Activated CD8-positive, alpha-beta memory T cell treated with anti-CD3 and anti-CD28 coated beads for 24 hours (primary cell): ENCODE measurements at regions not wholly inside any gene's neighbourhood (a gene's known extent, or its start where the extent isn't known, plus 50 kb on each side); places are given as distances from the start of the nearest gene placed in this dataset.
A peak's percentile ranks its signal among the peaks of the same experiment; 100 is the strongest.

Experiments
- DNase-seq: peaks from one replicate; pipeline ENCODE4 v3.0.0-alpha.2; 2020

DNA sequence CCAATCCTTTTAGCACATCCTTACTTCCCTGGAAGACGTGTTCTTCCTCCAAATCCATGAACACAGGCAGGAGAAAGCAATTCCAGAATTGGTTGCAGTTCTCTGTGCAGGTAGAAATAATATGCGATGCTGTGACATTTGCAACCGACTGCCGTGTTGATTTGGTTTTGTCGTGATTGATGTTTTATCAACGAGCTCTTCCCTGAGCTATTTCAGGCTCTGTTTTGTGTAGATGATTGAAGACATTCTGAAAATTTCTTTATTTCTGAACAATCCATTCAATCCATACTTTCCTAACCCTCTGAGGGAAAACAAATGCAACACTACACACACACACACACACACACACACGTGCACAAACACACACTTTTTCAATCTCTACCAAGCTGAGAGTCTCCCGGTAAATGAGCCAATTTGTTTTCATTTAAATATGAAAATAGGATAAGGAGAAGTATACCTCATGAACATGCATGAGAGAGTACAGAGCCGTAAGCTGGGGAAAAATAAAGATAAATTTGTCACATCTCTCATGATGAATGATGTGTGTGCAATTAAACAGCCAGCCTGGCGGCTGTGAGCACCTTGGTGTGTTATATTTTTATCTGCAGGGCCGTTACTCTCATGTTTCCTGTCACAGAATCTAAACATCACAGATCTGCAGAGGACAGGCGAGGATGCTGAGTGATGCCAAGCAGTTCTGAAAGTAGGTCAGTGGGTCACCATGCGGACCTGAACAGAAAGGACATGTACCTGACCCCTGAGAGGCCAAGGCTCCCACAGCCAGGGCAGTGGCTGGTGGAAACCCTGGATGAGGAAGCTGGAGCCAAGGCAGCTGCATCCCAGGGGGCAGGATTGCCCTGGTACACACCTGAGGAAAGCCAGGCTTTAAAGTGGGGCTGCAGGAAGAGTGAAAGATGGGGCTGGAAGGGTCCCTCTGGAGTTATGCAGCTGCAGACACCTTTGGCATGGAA, 64.8 kb downstream of the PDCL3 start:
- peak; percentile 49 for DNase-seq

DNA sequence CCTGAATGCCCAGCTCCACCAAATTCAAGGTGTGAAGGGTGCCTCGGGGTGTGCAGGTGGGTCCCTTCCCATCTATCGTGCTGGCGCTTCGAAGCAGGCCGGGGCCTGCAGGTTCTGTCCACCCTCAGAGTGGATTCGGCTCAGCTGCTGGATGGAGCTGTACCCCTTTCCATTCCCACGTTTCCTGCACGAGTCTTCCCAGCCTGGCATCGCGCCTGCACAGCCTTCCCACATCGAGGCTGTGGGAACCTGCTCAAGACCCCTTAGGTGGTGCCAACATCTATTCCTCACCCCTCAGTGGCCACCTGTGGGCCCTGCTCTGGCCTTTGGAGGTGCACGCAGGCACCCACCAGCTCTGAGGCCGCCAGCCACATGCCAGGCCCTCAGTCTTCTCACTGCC, 65.7 kb downstream of the PDCL3 start:
- no peak for DNase-seq

DNA sequence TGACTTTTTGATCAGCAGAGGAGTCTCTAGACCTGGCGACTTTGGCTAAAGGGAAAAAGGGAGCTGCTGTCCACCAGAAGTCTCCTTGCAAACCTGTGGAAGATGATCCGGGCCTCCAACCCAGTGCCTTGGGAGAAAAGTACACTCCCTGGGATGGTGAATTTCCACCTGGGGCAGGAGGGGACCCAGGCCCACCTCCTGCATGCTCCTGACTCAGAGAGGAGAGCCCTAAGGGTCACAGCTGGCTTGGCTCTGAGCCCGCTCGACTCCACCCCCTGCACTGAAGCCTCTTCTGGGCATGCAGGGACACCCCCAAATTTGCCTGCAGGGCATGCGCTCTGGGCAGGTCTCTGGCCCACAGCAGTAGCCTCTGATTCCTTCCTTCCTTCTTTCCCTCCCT, 66.5 kb downstream of the PDCL3 start:
- peak; percentile 33 for DNase-seq

DNA sequence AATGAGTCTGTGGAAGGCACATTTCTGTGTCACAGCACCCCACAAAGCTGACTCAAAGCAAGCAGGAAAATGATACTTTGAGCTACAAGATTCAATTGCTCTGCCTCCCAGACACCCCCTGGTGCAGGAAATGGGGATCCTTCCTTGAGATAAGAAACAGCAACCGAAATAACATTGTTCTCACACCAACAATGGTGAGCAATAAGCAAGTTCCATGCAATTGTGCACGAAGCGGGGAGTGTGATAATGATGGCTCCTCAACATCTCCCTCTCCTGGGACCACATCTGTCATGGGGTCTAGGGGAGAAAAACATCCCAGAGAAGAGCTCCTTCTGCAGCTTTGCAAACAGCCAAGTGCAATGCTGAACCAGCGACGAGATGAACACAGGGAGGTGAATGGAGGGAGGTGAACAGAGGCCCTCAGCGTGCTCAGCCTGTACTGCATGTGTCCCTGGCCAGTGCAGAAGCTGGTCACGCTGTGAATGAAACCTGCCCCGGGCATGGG, 67.7 kb downstream of the PDCL3 start:
- DNase-seq = peak; percentile 57

DNA sequence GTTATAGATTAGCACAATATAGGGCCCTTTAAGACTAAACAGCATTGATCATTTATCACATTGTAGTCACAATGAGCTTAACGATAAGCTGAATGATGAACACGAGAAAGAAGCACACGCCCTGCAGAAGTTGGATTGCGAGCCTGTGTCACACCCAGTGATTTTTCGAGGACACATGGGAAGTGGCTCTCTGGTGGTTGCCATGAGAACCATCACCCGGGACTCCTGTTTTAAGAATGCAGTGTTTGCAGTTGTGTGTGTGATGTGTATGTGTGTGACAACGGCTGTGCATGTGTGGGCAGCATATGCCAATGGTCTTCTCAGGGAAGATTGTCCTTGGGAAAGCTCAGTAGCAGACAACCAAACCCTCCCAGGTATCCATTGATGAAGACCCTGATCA, 69.2 kb downstream of the PDCL3 start:
- DNase-seq = peak; percentile 28

DNA sequence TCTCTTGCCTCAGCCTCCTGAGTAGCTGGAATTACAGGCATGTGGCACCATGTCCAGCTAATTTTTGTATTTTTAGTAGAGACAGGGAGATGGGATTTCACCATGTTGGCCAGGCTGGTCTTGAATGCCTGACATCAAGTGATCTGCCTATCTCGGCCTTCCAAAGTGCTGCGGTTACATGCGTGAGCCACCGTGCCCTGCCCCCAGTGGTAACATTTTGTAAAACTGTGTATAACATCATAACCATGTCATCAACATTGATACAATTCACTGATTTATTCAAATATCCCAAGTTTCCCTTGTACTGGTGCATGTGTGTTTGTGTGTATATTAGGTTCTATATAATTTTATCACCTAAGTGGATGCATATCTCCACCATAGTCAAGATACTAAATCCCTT, 70.0 kb downstream of the PDCL3 start:
- DNase-seq = no peak

DNA sequence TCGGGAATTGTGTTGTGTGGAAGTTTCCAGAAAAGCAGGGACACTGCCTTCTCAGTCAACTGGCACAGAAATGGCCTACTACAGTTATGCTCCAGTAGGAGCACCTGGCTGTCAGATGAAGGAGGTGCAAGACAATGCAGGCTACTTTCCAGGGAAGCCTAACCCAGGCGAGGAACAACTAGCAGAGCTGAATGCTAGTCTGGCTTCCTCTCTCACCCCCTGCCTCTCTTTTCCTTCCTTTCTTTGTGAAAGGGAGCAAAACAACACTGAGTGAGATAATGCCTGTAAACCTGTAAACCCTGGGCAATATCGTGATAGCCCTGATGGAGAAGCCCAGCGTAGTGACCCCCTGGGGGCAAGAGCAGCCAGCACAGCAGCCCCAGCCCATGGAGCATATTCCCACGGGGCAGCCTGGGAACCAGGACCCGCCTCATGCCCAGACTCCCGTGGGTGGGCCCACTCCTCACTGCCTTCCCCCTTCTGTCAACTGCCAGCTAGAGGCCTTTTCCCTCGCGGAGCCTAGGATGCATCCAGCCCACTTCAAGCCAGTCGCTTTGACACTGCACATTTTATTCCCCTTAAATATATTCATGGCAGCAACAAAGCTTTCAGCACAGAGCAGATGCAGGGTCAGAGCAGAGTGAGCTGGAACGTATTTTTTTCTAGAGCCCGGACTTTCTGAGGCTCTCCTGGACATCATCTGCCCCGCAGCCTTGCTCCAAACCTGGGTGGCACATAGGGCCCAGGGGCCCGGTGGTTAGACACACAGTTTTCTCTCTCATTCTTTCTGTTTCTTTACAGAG, 77.0 kb downstream of the PDCL3 start:
- no peak for DNase-seq

DNA sequence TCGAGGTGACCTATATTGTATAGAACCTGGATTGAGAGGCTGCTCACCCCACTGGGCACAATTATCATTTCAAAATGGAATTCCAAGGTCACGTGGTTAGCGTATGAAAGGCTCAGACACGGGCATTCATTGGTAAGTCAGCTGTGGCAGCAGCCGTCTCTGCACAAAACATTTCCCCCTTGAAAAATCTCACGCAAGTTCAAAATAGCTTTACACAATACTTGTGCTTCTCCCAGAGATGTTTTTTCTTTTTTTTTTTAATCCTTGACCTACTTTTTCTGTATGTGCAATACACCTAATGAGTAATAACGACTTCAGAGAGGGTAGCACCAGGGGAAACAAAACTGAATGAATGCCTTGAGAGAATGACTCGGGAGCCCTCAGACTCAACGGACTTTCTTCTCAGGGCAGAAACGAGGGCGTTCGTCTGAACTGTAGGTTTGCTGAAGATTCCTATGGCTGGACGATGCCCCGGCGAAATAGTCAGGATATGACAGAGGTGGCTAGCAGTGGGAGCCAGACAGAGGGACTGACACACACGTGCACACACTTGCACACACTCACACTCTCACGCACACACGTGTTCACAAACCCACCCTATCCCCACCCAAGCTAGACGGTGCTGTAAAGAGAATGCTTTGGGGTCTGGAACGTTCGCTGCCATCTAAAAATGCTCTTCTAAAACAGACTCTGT, 77.8 kb downstream of the PDCL3 start:
- no peak for DNase-seq

DNA sequence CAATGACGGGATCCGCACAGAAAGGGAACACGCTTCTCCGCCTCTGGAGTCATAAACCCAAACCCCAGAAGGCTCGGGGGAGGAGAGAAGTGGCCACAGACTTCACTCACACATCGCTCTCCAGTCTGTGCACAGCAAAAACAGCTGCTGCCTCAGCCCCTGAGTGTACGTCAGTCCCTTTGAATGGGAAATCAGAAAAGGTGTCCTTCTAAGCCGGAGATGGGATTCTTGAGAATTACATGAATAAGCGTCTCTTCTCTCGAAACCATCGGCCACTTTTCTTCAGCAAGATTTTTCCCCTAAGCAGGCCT, 78.3 kb downstream of the PDCL3 start:
- no peak for DNase-seq

DNA sequence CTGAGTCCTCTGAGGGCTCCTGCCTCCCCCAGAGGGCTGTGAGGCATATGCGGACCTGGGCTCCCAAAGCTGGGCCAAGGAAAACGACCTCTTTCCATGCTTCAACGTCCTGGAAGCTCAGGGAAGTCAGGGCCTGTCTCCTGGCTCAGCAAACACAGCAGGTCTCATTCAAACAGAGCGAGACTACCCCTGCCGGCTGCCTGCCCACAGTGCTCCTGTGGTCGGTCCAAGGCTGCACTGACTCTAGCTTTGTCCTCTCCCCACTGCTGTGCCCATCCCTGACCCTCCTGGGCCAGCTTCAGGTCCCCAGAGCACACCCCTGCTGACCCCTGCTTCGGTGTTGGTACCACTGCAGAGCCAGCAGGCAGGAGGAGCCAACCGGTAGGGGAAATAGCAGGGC, 79.6 kb downstream of the PDCL3 start:
- no peak for DNase-seq

DNA sequence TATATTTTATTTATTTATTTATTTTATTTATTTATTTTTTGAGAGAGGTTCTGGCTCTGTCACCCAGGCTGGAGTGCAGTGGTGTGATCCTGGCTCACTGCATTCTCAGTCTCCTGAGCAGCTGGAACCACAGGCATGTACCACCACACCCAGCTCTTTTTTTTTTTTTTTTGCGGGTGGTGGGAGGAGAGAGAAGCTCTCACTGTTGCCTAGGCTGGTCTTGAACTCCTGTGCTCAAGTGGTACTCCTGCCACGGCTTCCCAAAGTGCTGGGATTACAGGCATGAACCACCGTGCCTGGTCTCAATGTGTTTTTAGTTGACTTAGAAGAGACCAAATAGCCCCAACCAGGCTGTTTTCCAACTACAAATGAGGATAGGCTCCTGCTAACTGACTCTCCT, 80.7 kb downstream of the PDCL3 start:
- DNase-seq = no peak

DNA sequence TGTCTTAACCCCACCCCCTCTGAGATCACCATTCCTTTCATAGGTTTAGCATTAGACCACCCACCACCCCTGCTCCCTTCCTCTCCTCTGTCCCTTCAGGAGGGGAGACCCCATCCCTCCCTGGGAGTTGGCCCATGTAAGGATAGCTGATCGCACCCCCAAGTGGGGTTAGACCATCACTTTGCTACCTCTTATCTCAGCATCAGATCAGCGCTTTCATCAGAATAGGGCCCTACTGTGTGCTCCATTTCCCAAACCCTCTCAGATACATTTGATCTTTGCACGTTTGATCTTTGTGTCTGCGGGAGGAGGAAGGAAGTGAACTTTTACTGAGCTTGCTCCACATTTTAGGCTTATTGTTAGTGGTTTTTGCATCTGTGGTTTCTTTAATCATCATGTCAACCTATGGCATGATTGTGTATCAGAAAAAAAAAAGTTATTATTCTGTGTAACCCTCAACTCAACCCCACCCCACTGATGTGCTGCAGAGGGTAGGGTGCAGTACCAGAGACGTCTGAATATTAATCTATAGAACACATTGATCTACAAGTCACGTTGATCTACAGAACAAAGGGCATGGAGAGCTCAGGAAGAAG, 81.2 kb downstream of the PDCL3 start:
- no peak for DNase-seq

DNA sequence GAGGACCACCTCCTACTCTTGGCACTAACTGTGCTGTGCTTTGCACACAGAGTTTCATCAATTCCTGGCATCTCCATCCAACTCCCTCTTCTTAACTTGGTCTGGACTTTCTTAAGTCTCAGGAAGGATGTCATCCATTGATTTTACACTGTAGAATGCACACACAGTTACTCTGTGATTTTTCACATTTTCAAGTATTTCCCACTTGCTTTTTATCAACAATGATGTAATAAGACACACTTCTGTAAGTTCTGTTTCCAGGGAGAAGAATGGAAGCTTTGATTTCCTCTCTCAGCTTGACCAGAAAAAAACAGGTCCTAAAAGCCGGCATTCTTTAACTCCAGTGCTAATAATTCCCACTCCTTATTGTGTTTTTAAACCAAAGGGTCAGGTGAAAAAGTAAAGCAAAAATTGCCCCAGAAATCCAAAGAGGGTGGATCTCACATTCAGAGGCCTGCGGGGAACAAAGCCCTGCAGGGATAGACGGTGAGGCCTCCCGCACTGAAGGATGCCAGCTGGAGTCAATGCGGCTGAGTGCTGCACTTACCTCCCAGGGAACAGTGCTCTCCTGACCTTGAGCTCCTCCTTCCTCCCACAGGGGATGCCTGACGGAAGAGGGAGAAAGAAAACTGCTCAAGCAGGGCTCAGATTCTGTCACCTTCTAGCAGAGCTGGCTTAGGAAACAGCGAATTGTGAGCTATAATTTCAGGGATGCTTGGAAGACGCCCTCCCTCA, 83.1 kb downstream of the PDCL3 start:
- DNase-seq = no peak

DNA sequence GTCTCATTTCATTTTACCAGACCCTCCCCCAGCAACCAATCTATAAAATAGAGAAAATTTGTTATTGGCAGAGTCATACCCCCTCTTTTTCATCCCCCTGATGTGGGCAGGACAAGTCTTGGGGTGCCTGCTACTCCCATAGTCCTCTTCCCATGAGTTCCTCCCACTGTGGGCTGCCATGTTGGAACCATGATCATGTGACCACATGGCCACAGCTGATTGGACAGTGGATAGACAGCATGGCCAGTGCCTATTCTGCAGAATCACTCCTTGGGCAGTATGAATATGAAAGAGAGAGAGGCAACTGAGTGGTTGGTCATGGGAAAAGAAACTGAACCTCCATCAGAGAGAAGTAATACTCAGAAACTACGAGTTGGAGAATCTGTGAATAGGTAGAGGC, 84.9 kb downstream of the PDCL3 start:
- no peak for DNase-seq

DNA sequence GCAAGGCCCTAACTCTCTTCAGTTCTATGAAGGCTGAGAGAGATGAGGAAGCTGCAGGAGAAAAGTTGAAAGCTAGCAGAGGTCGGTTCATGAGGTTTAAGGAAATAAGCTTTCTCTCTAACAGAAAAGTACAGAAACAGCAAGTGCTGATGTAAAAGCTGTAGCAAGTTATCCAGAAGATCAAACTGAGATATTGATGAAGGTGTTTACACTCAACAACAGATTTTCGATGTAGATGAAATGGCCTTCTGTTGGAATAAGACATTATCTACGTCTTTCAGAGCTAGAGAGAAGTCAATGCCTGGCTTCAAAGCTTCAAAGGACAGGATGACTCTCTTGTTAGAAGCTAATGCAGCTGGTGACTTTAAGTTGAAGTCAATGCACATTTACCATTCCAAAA, 87.4 kb downstream of the PDCL3 start:
- DNase-seq = no peak

DNA sequence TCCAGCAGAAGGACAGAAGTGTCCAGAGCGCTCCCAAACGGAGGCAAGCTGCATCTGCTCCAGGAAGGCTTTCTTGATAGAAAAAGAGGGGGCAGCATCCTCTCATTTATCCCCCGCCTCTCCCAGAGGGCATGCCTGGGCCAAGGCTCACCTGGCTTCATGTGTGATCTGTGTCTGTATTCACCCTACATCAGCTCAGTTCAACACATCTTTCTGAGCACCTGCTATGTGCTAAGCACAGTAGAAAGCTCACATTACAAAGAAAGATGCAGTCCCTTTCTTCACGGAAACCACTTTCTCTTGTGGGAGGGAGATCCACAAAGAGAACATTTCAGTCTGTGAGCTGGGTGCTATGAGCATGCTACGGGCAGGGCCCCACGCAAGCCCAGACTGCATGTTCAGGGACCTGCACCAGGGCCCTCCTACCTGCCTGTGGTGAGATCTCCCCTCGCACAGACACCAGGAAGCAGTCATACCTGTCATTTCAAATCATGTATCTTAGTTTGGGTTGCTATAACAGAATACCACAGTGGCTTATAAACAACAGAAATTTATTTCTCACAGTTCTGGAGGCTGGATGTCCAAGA, 90.7 kb downstream of the PDCL3 start:
- peak; percentile 58 for DNase-seq

DNA sequence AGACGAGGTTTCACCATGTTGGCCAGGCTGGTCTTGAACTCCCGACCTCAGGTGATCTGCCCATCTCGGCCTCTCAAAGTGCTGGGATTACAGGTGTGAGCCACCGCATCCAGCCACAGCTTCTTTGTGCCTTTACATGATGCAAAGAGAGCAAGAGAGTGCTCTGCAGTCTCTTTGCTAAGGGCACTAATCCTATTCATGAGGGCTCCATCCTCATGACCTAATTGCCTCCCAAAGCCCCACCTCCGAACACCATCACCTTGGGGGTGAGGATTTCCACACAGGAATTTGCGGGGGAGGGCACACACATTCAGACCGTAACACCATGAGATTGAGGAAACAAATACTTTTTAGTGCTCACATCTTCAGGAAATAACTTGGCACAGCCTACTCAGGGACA, 91.8 kb downstream of the PDCL3 start:
- peak; percentile 43 for DNase-seq

DNA sequence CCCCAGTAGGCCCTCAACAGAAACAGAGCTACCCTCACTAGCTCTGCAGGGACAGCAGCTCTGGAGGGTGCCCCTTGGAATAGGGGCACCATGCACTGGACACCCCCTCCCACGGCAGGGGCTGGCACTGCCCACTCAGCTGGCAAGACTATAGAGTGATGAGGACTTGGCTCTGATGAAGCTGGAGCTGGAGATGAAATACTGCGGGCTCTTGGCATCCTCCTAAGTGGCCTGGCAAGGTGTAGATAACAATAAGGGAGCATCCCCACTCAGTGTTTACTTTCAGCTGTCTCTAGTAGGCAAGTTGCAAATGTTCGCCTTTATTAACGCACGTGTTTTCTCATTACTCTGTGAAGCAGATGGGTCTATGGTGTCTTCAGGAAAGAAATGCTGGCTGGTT, 92.7 kb downstream of the PDCL3 start:
- peak; percentile 33 for DNase-seq

DNA sequence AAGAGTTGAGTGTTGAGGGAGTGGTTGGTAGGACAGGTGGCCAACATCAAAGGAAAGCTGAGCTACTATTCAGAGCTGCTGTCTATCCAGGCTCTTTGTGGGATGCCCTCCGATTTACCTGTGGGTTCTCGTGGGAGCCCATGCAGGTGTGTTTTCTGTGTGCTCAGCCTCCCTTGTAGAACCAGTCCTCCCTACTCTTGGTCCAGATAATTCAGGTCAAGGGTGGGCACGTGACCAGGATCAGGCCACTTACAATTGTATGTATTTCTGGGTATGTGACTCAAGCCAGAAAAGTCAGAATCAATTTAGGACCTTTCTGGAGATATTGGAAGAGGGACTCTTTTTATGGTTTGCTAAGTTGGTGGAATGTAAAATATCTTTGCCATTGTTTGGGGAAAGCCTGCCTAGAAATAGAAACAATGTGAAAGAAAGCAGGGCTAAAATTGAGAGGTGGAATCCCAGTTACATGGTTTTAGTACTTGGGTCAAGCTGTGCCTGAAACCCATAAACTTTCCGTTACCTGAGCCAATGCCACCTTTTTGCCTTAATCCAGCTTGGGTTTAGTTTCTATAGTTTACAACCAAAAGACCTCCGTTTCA, 93.2 kb downstream of the PDCL3 start:
- no peak for DNase-seq

DNA sequence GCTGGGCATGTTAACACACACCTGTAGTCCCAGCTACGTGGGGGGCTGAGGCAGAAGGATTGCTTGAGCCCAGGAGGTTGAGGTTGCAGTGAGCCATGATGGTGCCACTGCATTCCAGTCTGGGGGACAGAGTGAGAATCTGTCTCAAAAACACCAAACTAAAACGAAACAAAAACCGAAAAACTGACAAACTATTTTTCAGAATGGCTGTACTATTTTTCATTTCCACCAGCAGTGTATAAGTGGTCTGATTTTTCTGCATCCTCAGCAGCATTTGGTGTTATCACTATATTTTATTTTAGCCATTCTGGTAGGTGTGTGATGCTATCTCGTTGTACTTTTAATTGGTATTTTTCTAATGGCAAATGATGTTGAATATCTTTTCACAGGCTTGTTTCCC, 95.2 kb downstream of the PDCL3 start:
- no peak for DNase-seq

DNA sequence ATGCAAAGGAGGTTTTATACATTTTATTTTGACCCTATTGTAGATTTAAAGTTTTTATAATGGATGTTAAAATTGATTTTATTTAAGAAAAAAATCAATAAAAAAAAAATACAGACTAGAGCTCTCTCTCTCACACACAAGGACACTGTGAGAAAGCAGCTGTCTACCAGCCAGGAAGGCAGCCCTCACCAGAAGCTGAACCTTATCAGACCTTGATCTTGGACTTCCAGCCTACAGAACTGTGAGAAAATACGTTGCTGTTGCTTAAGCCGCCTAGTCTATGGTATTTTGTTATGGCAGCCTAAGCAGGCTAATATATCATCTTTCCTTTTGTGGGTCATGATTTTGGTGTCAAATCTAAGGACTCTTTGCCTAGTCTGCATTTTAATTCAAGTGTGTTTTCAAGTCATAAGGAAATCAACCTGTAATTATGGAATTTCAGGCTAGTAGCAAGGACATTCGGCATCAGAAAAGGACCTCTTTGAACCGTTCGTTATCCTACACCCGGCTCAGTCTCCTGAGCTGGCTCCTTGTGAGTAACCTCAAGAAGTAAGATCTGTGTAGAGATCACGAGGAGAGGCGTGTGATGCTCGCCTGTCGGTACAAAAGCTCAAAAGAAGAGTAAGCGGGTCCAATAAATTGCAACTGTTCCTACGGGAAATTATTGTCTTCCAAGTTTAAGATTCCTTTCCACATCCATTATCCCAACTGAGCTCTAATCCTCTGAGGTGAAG, 98.2 kb downstream of the PDCL3 start:
- peak; percentile 9 for DNase-seq
